HUES6 (cell line): ENCODE measurements at regions not wholly inside any gene's neighbourhood (a gene's known extent, or its start where the extent isn't known, plus 50 kb on each side); places are given as distances from the start of the nearest gene placed in this dataset.

Experiments
- H3K27ac ChIP-seq: 2 replicates; pipeline ENCODE4 v1.7.0; 2013; ENCODE audit warnings: low read depth, mild to moderate bottlenecking, low read length, inconsistent platforms
- H3K27me3 ChIP-seq: 2 replicates; pipeline ENCODE4 v1.6.1; 2013; ENCODE audit warnings: low read length; ENCODE audit not compliant: control insufficient read depth, insufficient read depth
- H3K36me3 ChIP-seq: 2 replicates; pipeline ENCODE4 v1.6.1; 2013; ENCODE audit warnings: low read length; ENCODE audit not compliant: control insufficient read depth, insufficient read depth
- H3K4me1 ChIP-seq: 2 replicates; pipeline ENCODE4 v1.6.1; 2013; ENCODE audit warnings: low read length; ENCODE audit not compliant: control insufficient read depth, insufficient read depth
- H3K4me3 ChIP-seq: 2 replicates; pipeline ENCODE4 v1.5.1; 2013; ENCODE audit warnings: low read depth, low read length
- H3K9ac ChIP-seq: one replicate; pipeline ENCODE4 v1.6.1; 2013; ENCODE audit warnings: mild to moderate bottlenecking, low read length
- H3K9me3 ChIP-seq: 2 replicates; pipeline ENCODE4 v1.6.1; 2013; ENCODE audit warnings: low read depth, low read length; ENCODE audit not compliant: control insufficient read depth, insufficient read depth

DNA sequence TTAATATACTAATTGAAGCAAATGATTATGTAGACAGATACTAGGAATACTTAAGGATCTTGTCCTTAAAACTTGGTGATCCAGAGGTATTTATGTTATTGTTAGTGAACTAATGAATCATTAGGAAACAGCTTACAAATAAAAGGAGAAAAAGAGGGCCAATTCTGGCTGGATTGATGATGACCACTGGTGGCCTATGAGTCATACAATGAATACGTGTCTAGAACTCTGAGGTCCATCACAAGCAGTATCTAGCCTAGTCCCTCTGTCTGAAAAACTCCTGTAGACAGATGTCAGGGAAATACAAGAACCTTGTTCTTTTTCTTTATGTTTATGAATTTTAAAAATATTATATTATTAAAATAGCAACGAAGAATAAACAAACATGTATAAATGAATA lies 51.7 kb upstream of the RTL1 start:
- Histone ChIP-seq H3K9me3 (no peaks in the 10 kb centered on the region), H3K9ac (no peak overlapping the region), H3K27me3 (peaks cover 4% of the 10 kb centered on the region; the same call in 1 of the 2 replicates), H3K4me1 (no peaks in the 10 kb centered on the region), H3K36me3 (peaks cover 17% of the 10 kb centered on the region), H3K27ac (no peak overlapping the region), H3K4me3 (no peak overlapping the region)

- H3K9ac ChIP-seq: no peak overlapping the region
- H3K4me3 ChIP-seq: no peak overlapping the region
- H3K36me3 ChIP-seq: peaks cover 26% of the 10 kb centered on the region
- no peaks in the 10 kb centered on the region for H3K4me1 ChIP-seq
- no peak overlapping the region for H3K27ac ChIP-seq
- H3K27me3 ChIP-seq: peaks cover 6% of the 10 kb centered on the region; the same call in 1 of the 2 replicates
- H3K9me3 ChIP-seq: no peaks in the 10 kb centered on the region
Observed at GRCh38 chr14:100962494-100962893, 59.0 kb upstream of the RTL1 start.

GRCh38 chr14:100965296-100965695 lies 61.8 kb upstream of the RTL1 start:
- H3K27ac ChIP-seq: no peak overlapping the region
- H3K36me3 ChIP-seq: peaks cover 12% of the 10 kb centered on the region
- no peak overlapping the region for H3K9ac ChIP-seq
- H3K4me3 ChIP-seq: no peak overlapping the region
- no peaks in the 10 kb centered on the region for H3K9me3 ChIP-seq
- peaks cover 1% of the 10 kb centered on the region; the same call in 1 of the 2 replicates for H3K27me3 ChIP-seq
- no peaks in the 10 kb centered on the region for H3K4me1 ChIP-seq

DNA sequence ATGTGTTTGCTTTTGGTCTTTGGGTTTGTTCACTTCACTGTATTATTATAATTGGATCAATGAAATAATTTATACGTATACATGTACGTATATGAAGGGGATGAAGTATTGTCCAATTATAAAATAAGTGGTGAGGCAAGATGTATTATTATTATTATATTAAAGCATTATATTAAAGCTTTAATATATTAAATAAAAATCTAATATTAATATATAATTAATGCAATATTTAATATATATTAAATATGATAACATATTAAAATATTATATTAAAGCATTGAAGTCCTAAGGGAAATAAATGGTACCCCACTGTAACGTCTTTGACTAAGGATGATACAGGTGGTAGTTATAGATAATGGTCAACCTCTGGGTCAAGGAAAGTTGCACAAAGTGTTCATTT lies 63.7 kb upstream of the RTL1 start:
- no peaks in the 10 kb centered on the region for H3K27me3 ChIP-seq
- no peaks in the 10 kb centered on the region for H3K9me3 ChIP-seq
- H3K4me1 ChIP-seq: no peaks in the 10 kb centered on the region
- peaks cover 8% of the 10 kb centered on the region; the same call in 1 of the 2 replicates for H3K36me3 ChIP-seq
- H3K27ac ChIP-seq: no peak overlapping the region
- H3K4me3 ChIP-seq: no peak overlapping the region
- no peak overlapping the region for H3K9ac ChIP-seq

DNA sequence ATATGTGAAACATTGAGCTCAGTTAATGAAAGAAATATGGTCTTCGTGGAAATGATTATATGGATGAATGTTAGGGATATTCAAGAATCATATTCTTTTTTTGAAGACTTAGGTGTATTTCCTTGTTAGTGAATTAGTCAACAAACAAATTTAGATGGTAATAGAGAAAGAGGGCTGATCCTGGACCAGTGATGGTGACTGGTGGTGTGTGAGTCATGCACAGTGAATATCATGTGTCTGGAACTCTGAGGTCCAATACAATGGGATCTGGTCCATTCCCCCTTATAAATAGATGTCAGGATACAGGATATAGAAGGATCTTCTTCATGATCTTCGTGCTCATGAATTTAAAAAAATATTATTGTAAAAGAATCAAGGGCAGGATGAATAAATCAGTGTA lies 64.4 kb upstream of the RTL1 start:
- no peaks in the 10 kb centered on the region for H3K4me1 ChIP-seq
- H3K9me3 ChIP-seq: no peaks in the 10 kb centered on the region
- peaks cover 8% of the 10 kb centered on the region; the same call in 1 of the 2 replicates for H3K36me3 ChIP-seq
- H3K27me3 ChIP-seq: no peaks in the 10 kb centered on the region
- no peak overlapping the region for H3K27ac ChIP-seq
- H3K9ac ChIP-seq: no peak overlapping the region
- no peak overlapping the region for H3K4me3 ChIP-seq

DNA sequence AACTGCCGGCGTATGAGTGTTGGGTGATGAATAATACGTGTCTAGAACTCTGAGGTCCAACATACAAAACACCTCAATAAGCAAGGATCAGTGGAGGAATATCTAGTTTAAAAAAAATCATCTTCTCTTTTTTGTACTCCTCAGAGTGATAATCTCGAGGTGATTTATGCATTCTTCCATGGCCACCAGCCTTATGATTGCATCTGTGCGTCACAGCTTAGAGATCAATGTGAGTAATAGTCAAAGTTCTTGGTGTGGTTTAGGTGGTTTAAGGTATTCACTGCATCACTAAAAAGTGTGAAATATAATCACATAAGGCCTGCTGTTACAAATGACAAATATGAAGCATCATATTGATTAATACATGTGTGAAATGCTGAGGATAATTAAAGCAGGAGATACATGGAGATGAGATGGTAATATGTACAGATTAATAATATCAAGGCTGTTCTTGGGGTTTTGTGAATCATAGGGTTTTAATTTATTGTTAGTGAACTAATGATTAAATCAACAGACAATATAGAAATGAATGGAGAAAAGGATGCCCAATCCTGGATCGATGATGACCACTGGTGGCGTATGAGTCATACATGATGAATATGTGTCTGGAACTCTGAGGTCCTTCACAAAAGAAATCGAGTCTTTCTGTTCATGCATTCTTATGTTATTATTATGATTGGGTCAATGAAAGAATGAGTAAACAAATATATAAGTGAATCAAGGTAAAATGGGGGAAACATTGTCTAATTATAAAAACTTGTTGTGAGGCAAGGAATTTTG lies 68.8 kb upstream of the RTL1 start:
- no peak overlapping the region for H3K4me3 ChIP-seq
- H3K9me3 ChIP-seq: no peaks in the 10 kb centered on the region
- no peak overlapping the region for H3K27ac ChIP-seq
- H3K4me1 ChIP-seq: no peaks in the 10 kb centered on the region
- H3K27me3 ChIP-seq: no peaks in the 10 kb centered on the region
- no peak overlapping the region for H3K9ac ChIP-seq
- peaks cover 3% of the 10 kb centered on the region; the same call in 1 of the 2 replicates for H3K36me3 ChIP-seq

DNA sequence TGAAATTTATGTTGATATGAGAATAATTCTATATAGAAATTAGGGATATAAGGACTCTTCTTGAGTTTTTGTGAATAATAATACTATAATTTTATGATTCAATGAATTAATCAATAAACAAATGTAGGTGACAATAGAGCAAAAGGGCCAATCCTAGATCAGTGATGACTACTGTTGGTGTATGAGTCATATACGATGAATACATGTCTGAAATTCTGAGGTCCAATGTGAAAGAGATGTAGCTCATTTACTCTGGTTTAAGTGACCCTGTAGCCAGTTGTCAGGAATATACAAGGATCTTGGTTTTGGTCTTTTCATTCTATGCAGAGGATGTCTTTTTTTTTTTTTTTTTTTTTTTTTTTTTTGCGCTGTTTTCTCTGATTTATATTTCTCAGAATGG lies 72.1 kb upstream of the RTL1 start:
- H3K4me1 ChIP-seq: no peaks in the 10 kb centered on the region
- H3K27me3 ChIP-seq: no peaks in the 10 kb centered on the region
- no peak overlapping the region for H3K4me3 ChIP-seq
- no peak overlapping the region for H3K27ac ChIP-seq
- H3K9me3 ChIP-seq: no peaks in the 10 kb centered on the region
- H3K36me3 ChIP-seq: peaks cover 3% of the 10 kb centered on the region; the same call in 1 of the 2 replicates
- no peak overlapping the region for H3K9ac ChIP-seq

DNA sequence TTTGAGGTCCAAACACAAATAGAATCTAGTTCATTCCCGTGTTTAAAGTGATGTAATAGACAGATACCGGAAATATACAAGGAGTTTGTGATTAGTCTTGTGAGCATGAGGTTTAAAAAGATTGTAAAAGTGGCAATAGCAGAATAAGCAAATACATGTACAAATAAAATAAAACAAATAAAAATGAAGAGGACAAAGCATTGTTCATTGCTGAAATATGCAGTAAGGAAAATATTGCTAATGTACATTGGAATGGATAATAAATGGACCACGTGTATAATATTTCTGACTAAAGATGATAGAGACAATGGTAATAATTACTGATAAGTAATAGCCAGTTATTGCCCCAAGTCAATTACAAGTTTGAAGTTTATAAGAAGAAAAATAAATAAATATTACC lies 75.6 kb upstream of the RTL1 start:
- H3K9ac ChIP-seq: no peak overlapping the region
- H3K9me3 ChIP-seq: no peaks in the 10 kb centered on the region
- H3K4me3 ChIP-seq: no peak overlapping the region
- no peaks in the 10 kb centered on the region for H3K4me1 ChIP-seq
- no peaks in the 10 kb centered on the region for H3K27me3 ChIP-seq
- H3K36me3 ChIP-seq: peaks cover under 1% of the 10 kb centered on the region; the same call in 1 of the 2 replicates
- no peak overlapping the region for H3K27ac ChIP-seq

GRCh38 chr14:100979780-100980179 lies 76.3 kb upstream of the RTL1 start:
- H3K9ac ChIP-seq: no peak overlapping the region
- H3K9me3 ChIP-seq: no peaks in the 10 kb centered on the region
- no peaks in the 10 kb centered on the region for H3K4me1 ChIP-seq
- no peaks in the 10 kb centered on the region for H3K27me3 ChIP-seq
- no peak overlapping the region for H3K27ac ChIP-seq
- H3K36me3 ChIP-seq: peaks cover 5% of the 10 kb centered on the region; the same call in 1 of the 2 replicates
- H3K4me3 ChIP-seq: no peak overlapping the region

DNA sequence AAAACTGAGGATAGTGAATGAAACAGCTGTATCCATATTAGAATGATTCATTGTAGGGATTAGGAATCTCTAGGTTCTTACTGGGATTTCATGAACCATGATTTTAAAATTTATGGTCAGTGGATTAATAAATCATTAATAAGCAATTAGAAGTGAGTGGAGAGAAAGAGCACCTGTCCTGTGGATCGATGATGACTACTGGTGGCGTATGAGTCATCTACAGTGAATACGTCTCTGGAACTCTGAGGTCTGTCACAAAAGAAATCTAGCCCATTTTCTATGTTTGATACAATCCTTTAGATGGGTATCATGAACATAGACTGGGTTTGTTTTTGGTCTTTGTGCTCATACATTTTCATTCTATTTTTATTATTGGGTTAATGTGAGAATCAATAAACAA lies 77.3 kb upstream of the RTL1 start:
- Histone ChIP-seq H3K4me1 (no peaks in the 10 kb centered on the region), H3K9me3 (no peaks in the 10 kb centered on the region), H3K36me3 (peaks cover 5% of the 10 kb centered on the region; the same call in 1 of the 2 replicates), H3K27ac (no peak overlapping the region), H3K27me3 (no peaks in the 10 kb centered on the region), H3K9ac (no peak overlapping the region), H3K4me3 (no peak overlapping the region)

DNA sequence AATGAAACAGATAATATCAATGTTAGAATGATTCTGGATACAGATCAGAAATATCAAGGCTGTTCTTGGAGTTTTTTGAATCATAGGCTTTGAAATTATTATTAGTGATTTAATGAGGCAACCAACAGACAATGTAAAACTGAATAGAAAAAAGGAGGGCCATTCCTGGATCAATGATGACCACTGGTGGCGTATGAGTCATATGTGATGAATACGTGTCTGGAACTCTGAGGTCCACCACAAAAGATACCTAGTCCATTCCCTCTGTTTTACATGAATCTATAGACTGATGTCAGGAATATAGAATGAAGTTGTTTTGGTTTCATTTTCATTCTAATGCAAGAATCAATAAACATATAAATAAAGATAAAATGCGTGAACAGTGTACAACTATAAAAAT lies 78.3 kb upstream of the RTL1 start:
- Histone ChIP-seq H3K9me3 (no peaks in the 10 kb centered on the region), H3K27ac (no peak overlapping the region), H3K27me3 (no peaks in the 10 kb centered on the region), H3K9ac (no peak overlapping the region), H3K4me1 (no peaks in the 10 kb centered on the region), H3K36me3 (peaks cover 9% of the 10 kb centered on the region; the same call in 1 of the 2 replicates), H3K4me3 (no peak overlapping the region)
